Epithelial cell of proximal tubule (primary cell): ENCODE measurements at regions not wholly inside any gene's neighbourhood (a gene's known extent, or its start where the extent isn't known, plus 50 kb on each side); places are given as distances from the start of the nearest gene placed in this dataset.

ENCODE experiments used
- DNase-seq: peaks from one replicate; pipeline ENCODE4 v3.0.0-alpha.2; 2011; ENCODE audit warnings: low read depth
- H3K4me3 ChIP-seq: 2 replicates; pipeline ENCODE4 v1.5.1; 2011; ENCODE audit warnings: low read depth, mild to moderate bottlenecking, low read length
- CTCF ChIP-seq: conservative IDR thresholded peaks from 2 replicates; pipeline ENCODE4 v1.5.1; 2012; ENCODE audit warnings: low read depth, mild to moderate bottlenecking, low read length

DNA sequence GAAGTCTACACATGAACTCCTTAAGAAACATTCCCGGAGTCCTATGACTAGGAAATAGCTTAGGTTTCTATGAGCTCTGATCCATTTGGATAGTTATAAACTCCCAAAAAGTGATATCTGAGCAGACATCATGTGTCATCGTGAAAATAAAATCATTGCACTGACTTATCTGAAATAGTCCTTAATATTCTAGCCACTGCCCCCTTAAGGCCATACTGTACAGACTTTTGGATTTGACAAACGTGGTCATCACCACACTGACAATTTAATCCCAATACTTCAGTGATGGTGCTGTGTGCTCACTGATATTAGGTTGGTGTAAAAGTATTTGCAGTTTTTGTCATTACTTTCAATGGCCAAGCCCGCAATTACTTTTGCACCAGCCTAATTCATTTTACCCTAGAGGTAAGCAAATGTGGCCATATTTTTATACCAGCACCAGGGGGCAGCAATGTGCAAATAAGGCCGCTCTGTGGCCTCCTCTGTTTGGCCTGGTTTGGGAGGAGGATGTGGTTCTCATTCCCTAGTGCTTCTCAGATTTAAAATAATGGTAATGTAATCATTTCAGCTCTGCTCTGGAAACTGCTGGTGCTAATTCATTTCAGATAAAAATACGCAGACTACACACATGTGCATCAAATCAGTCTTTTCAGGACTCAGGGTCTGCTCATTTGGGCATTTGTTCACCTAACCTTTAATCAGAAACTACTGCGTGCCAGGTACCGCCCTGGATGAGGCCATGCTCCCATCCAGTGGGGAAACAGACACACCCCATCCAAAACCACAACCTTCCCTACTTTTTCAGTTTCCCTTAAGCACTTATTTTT, 196.4 kb upstream of the C1QTNF7 start:
- peak; percentile 83 for TF ChIP-seq CTCF
- no peak for DNase-seq
- H3K4me3 ChIP-seq, result no peak overlapping the region

- no peak for TF ChIP-seq CTCF
- DNase-seq, result no peak
- no peak overlapping the region for H3K4me3 ChIP-seq
Measured at GRCh38 chr4:15232366-15233263, 195.2 kb upstream of the C1QTNF7 start.

- no peak for TF ChIP-seq CTCF
- H3K4me3 ChIP-seq, result no peak overlapping the region
- DNase-seq, result no peak
Measured at GRCh38 chr4:15233264-15233597, 194.6 kb upstream of the C1QTNF7 start.

GRCh38 chr4:15233626-15234025, 194.2 kb upstream of the C1QTNF7 start:
- no peak overlapping the region for H3K4me3 ChIP-seq
- TF ChIP-seq CTCF, result no peak
- DNase-seq, result no peak

GRCh38 chr4:15234116-15234855, 193.5 kb upstream of the C1QTNF7 start:
- DNase-seq, result no peak
- TF ChIP-seq CTCF, result no peak
- H3K4me3 ChIP-seq, result no peak overlapping the region

- DNase-seq, result no peak
- H3K4me3 ChIP-seq, result no peak overlapping the region
- no peak for TF ChIP-seq CTCF
Measured at GRCh38 chr4:15234856-15235126, 193.0 kb upstream of the C1QTNF7 start.
